ENCODE measurements at regions not wholly inside any gene's neighbourhood (a gene's known extent, or its start where the extent isn't known, plus 50 kb on each side); places are given as distances from the start of the nearest gene placed in this dataset.

GRCh38 chr3:153096731-153097131, 65.3 kb upstream of the RAP2B start:
- dilution Hi-C loops (cut with MboI; ENCODE audit: extremely low pct_ligation_motif_present, low sequenced_read_pairs) (no loop called here), intact Hi-C loops (cut with micrococcal nuclease) (no loop called here)
- no peak overlapping the region for H3K9ac ChIP-seq (replicated peaks; ENCODE audit: extremely low read depth, insufficient read depth, low read length)
- no peak overlapping the region for H3K4me2 ChIP-seq (ENCODE audit: insufficient read depth, low read length)
- H3K9me3 ChIP-seq (replicated peaks; ENCODE audit: control insufficient read depth, insufficient read depth, low read length), result no peaks in the 10 kb centered on the region
- H3K4me1 ChIP-seq (ENCODE audit: control insufficient read depth, extremely low read depth, insufficient read depth, low read length), result peaks cover 7% of the 10 kb centered on the region
- H3K4me3 ChIP-seq (replicated peaks in 1 of 3; ENCODE audit: insufficient read depth in 1 of 3, low read depth in 1 of 3, low read length in 3 of 3), result no peak overlapping the region
- no peaks in the 10 kb centered on the region for H3K36me3 ChIP-seq (ENCODE audit: control insufficient read depth in 2 of 2, extremely low read depth in 1 of 2, insufficient read depth in 2 of 2, low read length in 2 of 2)
- TF ChIP-seq POLR2AphosphoS5 (IDR thresholded peaks at IDR 0.05; ENCODE audit: insufficient read depth, low read depth, low read length) (no peak), GATA2 (IDR thresholded peaks at IDR 0.05; ENCODE audit: insufficient read depth, insufficient read length, low read depth, low read length) (no peak), MAX (IDR thresholded peaks at IDR 0.05; ENCODE audit: insufficient read depth, insufficient read length) (no peak), EZH2 (IDR thresholded peaks at IDR 0.05; ENCODE audit: borderline replicate concordance, low read depth, low read length, severe bottlenecking) (no peak), MYC (IDR thresholded peaks at IDR 0.05; ENCODE audit: low read depth, low read length) (no peak), FOS (IDR thresholded peaks at IDR 0.05; ENCODE audit: borderline replicate concordance, insufficient read depth, low read length) (no peak), CTCF (IDR thresholded peaks at IDR 0.05; ENCODE audit: extremely low read depth in 1 of 2, insufficient read depth in 1 of 2, low read depth in 1 of 2, low read length in 2 of 2) (no peak), POLR2A (IDR thresholded peaks at IDR 0.05; ENCODE audit: low read depth, low read length) (no peak), JUN (IDR thresholded peaks at IDR 0.05; ENCODE audit: borderline replicate concordance, insufficient read depth, insufficient read length, low read depth) (no peak)
- ChIA-PET POLR2A (no interaction called here), CTCF (no interaction called here)
- DNase-seq (ENCODE audit: low read depth, low spot score) (peak; percentile 25), FAIRE-seq (peak; percentile 47)
- H3K27ac ChIP-seq (ENCODE audit: insufficient read depth, low read depth, low read length), result no peak overlapping the region
- H3K9me1 ChIP-seq (replicated peaks; ENCODE audit: control insufficient read depth, extremely low read depth, insufficient read depth, low read length), result no peaks in the 10 kb centered on the region
- no peaks in the 10 kb centered on the region for H4K20me1 ChIP-seq (replicated peaks; ENCODE audit: control insufficient read depth, extremely low read depth, insufficient read depth, low read length)
- no peaks in the 10 kb centered on the region for H3K27me3 ChIP-seq (ENCODE audit: control insufficient read depth in 2 of 2, insufficient read depth in 2 of 2, low read length in 2 of 2)
- H2AFZ ChIP-seq (ENCODE audit: low read depth, low read length), result peak overlapping the region; percentile 76
- H3K79me2 ChIP-seq (ENCODE audit: control insufficient read depth, insufficient read depth, low read length), result no peaks in the 10 kb centered on the region
- BruUV-seq (replicated peaks), result no TSS peak
